AG04450 (cell line): ENCODE measurements at regions not wholly inside any gene's neighbourhood (a gene's known extent, or its start where the extent isn't known, plus 50 kb on each side); places are given as distances from the start of the nearest gene placed in this dataset.

Experiments
- CTCF ChIA-PET: fragments of 300-600, 350-600 bp; formaldehyde crosslinking; extraction: SDS; loops from one replicate; lab custom pipeline; 2022; ENCODE audit warnings: antibody characterized with exemption, inconsistent platforms; lab: Charles Lee
- POLR2A ChIA-PET: fragments of 350-600 bp; formaldehyde crosslinking; extraction: SDS; loops from one replicate; lab custom pipeline; 2021; ENCODE audit warnings: antibody characterized with exemption, inconsistent platforms; lab: Yijun Ruan, JAX
- DNase-seq: peaks from one replicate; pipeline ENCODE4 v3.0.0-alpha.2; 2011; ENCODE audit warnings: low read depth, low spot score
- H3K27ac ChIP-seq: one replicate; pipeline ENCODE4 v1.5.1; 2012; ENCODE audit warnings: low read depth, low read length, control low read depth
- H3K27me3 ChIP-seq: one replicate; pipeline ENCODE4 v1.6.0; 2012; ENCODE audit warnings: low read length; ENCODE audit not compliant: control insufficient read depth, insufficient read depth
- H3K4me3 ChIP-seq: 2 replicates; pipeline ENCODE4 v1.5.1; 2011; ENCODE audit warnings: mild to moderate bottlenecking, low read depth, low read length, control low read depth
- H3K9me3 ChIP-seq: 2 replicates; pipeline ENCODE4 v1.5.1; 2012; ENCODE audit warnings: low read length; ENCODE audit not compliant: control insufficient read depth, insufficient read depth
- TF ChIP-seq, protein P1 (sequence below): IDR thresholded peaks from 2 replicates; pipeline ENCODE4 v1.5.1; 2011; ENCODE audit warnings: low read depth, low read length, control low read depth, inconsistent platforms

- no peak for DNase-seq
- CTCF ChIA-PET = no interaction called here
- Histone ChIP-seq H3K9me3 (no peaks in the 10 kb centered on the region), H3K27me3 (no peaks in the 10 kb centered on the region), H3K4me3 (no peak overlapping the region), H3K27ac (no peak overlapping the region)
- TF ChIP-seq, protein P1, sequence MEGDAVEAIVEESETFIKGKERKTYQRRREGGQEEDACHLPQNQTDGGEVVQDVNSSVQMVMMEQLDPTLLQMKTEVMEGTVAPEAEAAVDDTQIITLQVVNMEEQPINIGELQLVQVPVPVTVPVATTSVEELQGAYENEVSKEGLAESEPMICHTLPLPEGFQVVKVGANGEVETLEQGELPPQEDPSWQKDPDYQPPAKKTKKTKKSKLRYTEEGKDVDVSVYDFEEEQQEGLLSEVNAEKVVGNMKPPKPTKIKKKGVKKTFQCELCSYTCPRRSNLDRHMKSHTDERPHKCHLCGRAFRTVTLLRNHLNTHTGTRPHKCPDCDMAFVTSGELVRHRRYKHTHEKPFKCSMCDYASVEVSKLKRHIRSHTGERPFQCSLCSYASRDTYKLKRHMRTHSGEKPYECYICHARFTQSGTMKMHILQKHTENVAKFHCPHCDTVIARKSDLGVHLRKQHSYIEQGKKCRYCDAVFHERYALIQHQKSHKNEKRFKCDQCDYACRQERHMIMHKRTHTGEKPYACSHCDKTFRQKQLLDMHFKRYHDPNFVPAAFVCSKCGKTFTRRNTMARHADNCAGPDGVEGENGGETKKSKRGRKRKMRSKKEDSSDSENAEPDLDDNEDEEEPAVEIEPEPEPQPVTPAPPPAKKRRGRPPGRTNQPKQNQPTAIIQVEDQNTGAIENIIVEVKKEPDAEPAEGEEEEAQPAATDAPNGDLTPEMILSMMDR = no peak
- POLR2A ChIA-PET = no interaction called here
These were observed 331.5 kb downstream of the KCNA4 start for GRCh38 chr11:29685361-29685760.

DNA sequence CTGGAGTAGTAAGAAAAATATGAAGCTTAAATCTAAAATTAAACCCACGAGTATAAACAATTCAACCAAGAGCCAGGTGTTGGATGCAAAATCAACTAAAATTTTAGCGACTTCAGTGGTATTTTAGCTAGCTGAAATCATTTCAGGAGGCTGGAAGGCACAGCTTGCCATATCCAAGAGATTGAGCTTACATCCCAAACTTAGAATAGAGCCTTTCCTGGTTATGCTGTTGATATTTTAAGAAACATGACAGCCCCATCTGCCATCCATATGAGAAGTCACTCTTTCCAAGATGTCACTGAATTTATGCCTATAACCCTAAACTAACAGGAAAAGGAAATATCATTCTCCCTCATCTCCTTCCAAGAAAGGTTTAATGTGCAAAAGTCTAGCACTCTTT is 334.0 kb downstream of the KCNA4 start:
- POLR2A ChIA-PET = no interaction called here
- no peak overlapping the region for H3K4me3 ChIP-seq
- no peaks in the 10 kb centered on the region for H3K9me3 ChIP-seq
- TF ChIP-seq, protein P1 = no peak
- CTCF ChIA-PET = no interaction called here
- no peaks in the 10 kb centered on the region for H3K27me3 ChIP-seq
- H3K27ac ChIP-seq = no peak overlapping the region
- no peak for DNase-seq

DNA sequence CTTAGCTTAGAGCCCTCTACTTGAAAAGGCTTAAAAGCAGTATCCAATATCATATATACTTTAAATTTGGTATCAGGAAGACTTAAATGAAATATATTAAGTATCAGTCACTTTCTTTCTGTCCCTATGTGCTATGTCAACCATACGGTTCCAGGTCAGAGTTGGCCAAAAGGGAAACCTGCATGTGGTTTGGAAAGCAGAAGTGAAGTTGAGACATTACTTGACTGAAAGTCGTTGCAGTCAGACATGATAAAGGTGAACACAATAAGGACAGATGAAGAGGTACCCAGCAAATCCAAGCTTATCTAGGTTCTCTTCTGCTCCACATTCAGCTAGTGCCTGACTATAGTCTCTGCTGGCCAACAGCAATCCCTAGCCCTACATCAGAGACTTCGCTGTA is 336.8 kb downstream of the KCNA4 start:
- no peak for DNase-seq
- no peak overlapping the region for H3K4me3 ChIP-seq
- H3K27ac ChIP-seq = no peak overlapping the region
- TF ChIP-seq, protein P1 = no peak
- CTCF ChIA-PET = no interaction called here
- POLR2A ChIA-PET = no interaction called here
- no peaks in the 10 kb centered on the region for H3K9me3 ChIP-seq
- H3K27me3 ChIP-seq = no peaks in the 10 kb centered on the region

DNA sequence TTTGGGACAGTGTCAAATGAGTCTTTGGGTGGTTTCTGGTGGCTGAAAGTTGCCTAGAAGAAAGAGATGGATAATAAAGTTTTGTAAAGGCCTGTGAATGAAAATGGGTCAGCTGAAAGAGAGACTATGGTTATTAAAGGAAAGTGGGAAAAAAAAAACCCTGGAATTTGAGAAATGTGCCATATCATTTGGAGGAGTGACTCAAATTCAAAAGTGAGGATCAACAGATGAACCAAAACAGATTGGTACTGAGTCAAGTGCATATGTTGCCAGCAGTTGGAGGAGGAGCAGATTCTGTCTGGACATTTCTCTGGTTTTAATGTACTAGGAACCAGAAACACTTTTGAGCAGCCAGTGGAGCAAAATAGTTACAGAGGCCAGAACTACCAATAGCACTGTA is 339.8 kb downstream of the KCNA4 start:
- TF ChIP-seq, protein P1 = no peak
- CTCF ChIA-PET = no interaction called here
- POLR2A ChIA-PET = no interaction called here

DNA sequence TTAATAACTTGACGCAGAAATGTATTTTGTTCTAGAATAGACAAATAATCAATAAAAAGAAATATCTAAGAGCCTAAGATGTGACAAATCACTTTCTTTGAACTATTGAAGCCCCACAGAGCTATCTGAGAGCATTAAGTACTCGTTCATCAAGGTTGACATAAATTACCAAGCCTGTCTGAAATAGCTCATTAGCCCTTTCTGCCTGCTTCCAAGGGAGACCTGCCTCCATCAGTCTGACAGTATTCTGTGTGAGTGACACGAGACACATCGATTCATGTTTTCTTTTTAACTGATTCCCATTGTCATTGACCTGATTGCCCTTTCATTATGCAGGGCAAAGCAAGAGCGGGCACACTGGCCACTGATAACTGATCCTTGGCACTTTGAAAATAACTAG is 347.5 kb downstream of the KCNA4 start:
- Histone ChIP-seq H3K27me3 (no peaks in the 10 kb centered on the region), H3K4me3 (no peak overlapping the region), H3K27ac (no peak overlapping the region), H3K9me3 (no peaks in the 10 kb centered on the region)
- TF ChIP-seq, protein P1 = no peak
- POLR2A ChIA-PET = no interaction called here
- CTCF ChIA-PET = no interaction called here
- DNase-seq = no peak

More for the DNA sequence above, 339.8 kb downstream of the KCNA4 start:
- Histone ChIP-seq H3K27ac (no peak overlapping the region), H3K27me3 (no peaks in the 10 kb centered on the region), H3K9me3 (no peaks in the 10 kb centered on the region), H3K4me3 (no peak overlapping the region)
- no peak for DNase-seq
